ENCODE measurements at regions not wholly inside any gene's neighbourhood (a gene's known extent, or its start where the extent isn't known, plus 50 kb on each side); places are given as distances from the start of the nearest gene placed in this dataset.

- Histone ChIP-seq H3K27me3 (no peaks in the 10 kb centered on the region), H3K36me3 (no peaks in the 10 kb centered on the region), H3K4me3 (no peak overlapping the region), H3K9me3 (no peaks in the 10 kb centered on the region), H3K4me1 (peaks cover 11 to 31% (median 27%) of the 10 kb centered on the region in 3 donors), H3K27ac (no peak overlapping the region)
- ATAC-seq (no peak), DNase-seq (no peak), FAIRE-seq (no peak)
- TF ChIP-seq CTCF (IDR thresholded peaks at IDR 0.05): no peak
- intact Hi-C loops (cut with DNase I): loop anchor here in 1 of 3 donors (10.0 kb wide), 1 partner anchor 66 kb away; no protein-coding TSS in a partner anchor
- 93 to 97% methylated on average over 14 to 15 of the region's 15 CpGs for WGBS, 2 donors
Observed at GRCh38 chr2:42920446-42921146, 128.2 kb upstream of the HAAO start.

- Histone ChIP-seq H3K4me3 (no peak overlapping the region), H3K27ac (no peak overlapping the region), H3K4me1 (peaks cover 0 to 13% (median 13%) of the 10 kb centered on the region in 3 donors), H3K27me3 (no peaks in the 10 kb centered on the region), H3K36me3 (no peaks in the 10 kb centered on the region), H3K9me3 (no peaks in the 10 kb centered on the region)
- intact Hi-C loops (cut with DNase I): no loop called here
- no peak for TF ChIP-seq CTCF (IDR thresholded peaks at IDR 0.05)
- WGBS, 2 donors: 89 to 93% methylated on average over 9 of the region's 9 CpGs
- ATAC-seq: no peak
- FAIRE-seq: no peak
- DNase-seq: no peak
Observed at GRCh38 chr2:42918671-42919318, 126.4 kb upstream of the HAAO start.

GRCh38 chr2:42918041-42918440 lies 125.7 kb upstream of the HAAO start:
- intact Hi-C loops (cut with DNase I): no loop called here
- no peak overlapping the region for H3K27ac ChIP-seq
- TF ChIP-seq CTCF (IDR thresholded peaks at IDR 0.05): no peak
- H3K4me3 ChIP-seq: no peak overlapping the region
- peaks cover 0 to 10% (median 8%) of the 10 kb centered on the region in 3 donors for H3K4me1 ChIP-seq
- H3K27me3 ChIP-seq: no peaks in the 10 kb centered on the region
- 87 to 92% methylated on average over 13 of the region's 13 CpGs for WGBS, 2 donors
- FAIRE-seq: no peak
- no peaks in the 10 kb centered on the region for H3K9me3 ChIP-seq
- no peak for ATAC-seq
- DNase-seq: no peak
- H3K36me3 ChIP-seq: no peaks in the 10 kb centered on the region

GRCh38 chr2:42917425-42917927 lies 125.1 kb upstream of the HAAO start:
- DNase-seq: no peak
- no peaks in the 10 kb centered on the region for H3K36me3 ChIP-seq
- peak in 3 of 4 donors; percentile 45 to 69 (median 47) for ATAC-seq
- TF ChIP-seq CTCF (IDR thresholded peaks at IDR 0.05): no peak
- H3K9me3 ChIP-seq: no peaks in the 10 kb centered on the region
- FAIRE-seq: no peak
- no peak overlapping the region for H3K4me3 ChIP-seq
- 71 to 78% methylated on average over 10 of the region's 10 CpGs for WGBS, 2 donors
- no peaks in the 10 kb centered on the region for H3K27me3 ChIP-seq
- H3K4me1 ChIP-seq: peaks cover 0 to 8% (median 6%) of the 10 kb centered on the region in 3 donors
- H3K27ac ChIP-seq: peak overlapping the region in 2 of 4 donors; percentile 4 to 31
- intact Hi-C loops (cut with DNase I): no loop called here

GRCh38 chr2:42916324-42916723 lies 123.9 kb upstream of the HAAO start:
- DNase-seq: no peak
- no peak for FAIRE-seq
- Histone ChIP-seq H3K27ac (no peak overlapping the region), H3K4me3 (no peak overlapping the region), H3K27me3 (no peaks in the 10 kb centered on the region), H3K4me1 (peaks cover 0 to 4% (median 2%) of the 10 kb centered on the region in 3 donors), H3K36me3 (no peaks in the 10 kb centered on the region), H3K9me3 (no peaks in the 10 kb centered on the region)
- no peak for ATAC-seq
- intact Hi-C loops (cut with DNase I): no loop called here
- TF ChIP-seq CTCF (IDR thresholded peaks at IDR 0.05): no peak
- WGBS, 2 donors: 87 to 93% methylated on average over 7 of the region's 7 CpGs

Measured in pancreas (tissue), 10 donors.